Endothelial cell of umbilical vein (primary cell): ENCODE measurements at regions not wholly inside any gene's neighbourhood (a gene's known extent, or its start where the extent isn't known, plus 50 kb on each side); places are given as distances from the start of the nearest gene placed in this dataset.
A peak's percentile ranks its signal among the peaks of the same experiment; 100 is the strongest.

Experiments used
- BruUV-seq: library from RNA; stranded (reverse); fragments of 400-500 nt; replicated peaks from 2 replicates; lab custom pipeline; 2021; lab: Mats Ljungman, UMichigan
- CTCF ChIA-PET: fragments of 300-600, 350-600 bp; sonication (Branson Sonifier 250); formaldehyde crosslinking; loops from one replicate; lab custom pipeline; 2021; ENCODE audit warnings: antibody characterized with exemption, inconsistent platforms; lab: Charles Lee
- POLR2A ChIA-PET: fragments of 300-600, 350-600 bp; sonication (Branson Sonifier 250); formaldehyde crosslinking; loops from one replicate; lab custom pipeline; 2021; ENCODE audit warnings: antibody characterized with exemption, inconsistent platforms; lab: Charles Lee
- DNase-seq: peaks from one replicate; pipeline ENCODE4 v3.0.0-alpha.2; 2011; ENCODE audit warnings: low read depth, low spot score
- FAIRE-seq: peaks from 2 replicates; lab custom pipeline; 2011; peaks lifted over from hg19 to GRCh38; lab: Jason Lieb, UNC
- H2AFZ ChIP-seq: 2 replicates; pipeline ENCODE4 v1.6.0; 2012; ENCODE audit warnings: low read depth, low read length, control low read depth, inconsistent platforms
- H3K27ac ChIP-seq: 2 replicates; pipeline ENCODE4 v1.5.1; 2011; ENCODE audit warnings: low read depth, mild to moderate bottlenecking, control low read depth, low read length, moderate library complexity; ENCODE audit not compliant: insufficient read depth
- H3K27me3 ChIP-seq, 2 experiments: 2 replicates each; pipeline versions ENCODE4 v1.6.0 to v1.6.1; 2011; ENCODE audit warnings: low read length in 2 of 2, mixed read lengths in 1 of 2; ENCODE audit not compliant: control insufficient read depth in 2 of 2, insufficient read depth in 2 of 2
- H3K36me3 ChIP-seq, 2 experiments: 2 replicates in 1 of 2; 3 replicates in 1 of 2; pipeline ENCODE4 v1.5.1; 2011; ENCODE audit warnings: low read length in 2 of 2, mild to moderate bottlenecking in 1 of 2, moderate library complexity in 1 of 2; ENCODE audit not compliant: control insufficient read depth in 2 of 2, insufficient read depth in 2 of 2; ENCODE audit errors: extremely low read depth in 1 of 2
- H3K4me1 ChIP-seq: 3 replicates; pipeline ENCODE4 v1.5.1; 2011; ENCODE audit warnings: mild to moderate bottlenecking, low read length; ENCODE audit not compliant: control insufficient read depth, insufficient read depth; ENCODE audit errors: extremely low read depth
- H3K4me2 ChIP-seq: 2 replicates; pipeline ENCODE4 v1.6.1; 2011; ENCODE audit warnings: low read length, control low read depth, mixed read lengths; ENCODE audit not compliant: insufficient read depth
- H3K4me3 ChIP-seq, 3 experiments: fragments of 200-600 bp in 1 of 3; sonication (generic), shearing (Covaris generic) in 1 of 3; replicated peaks in 1 of 3; 2 replicates each; pipeline ENCODE4 v1.5.1; 2011 to 2016; ENCODE audit warnings: control low read depth in 3 of 3, low read length in 3 of 3, mild to moderate bottlenecking in 2 of 3, inconsistent platforms in 1 of 3, low read depth in 1 of 3, moderate library complexity in 1 of 3; ENCODE audit not compliant: insufficient read depth in 1 of 3
- H3K79me2 ChIP-seq: 2 replicates; pipeline ENCODE4 v1.6.0; 2012; ENCODE audit warnings: low read length, inconsistent platforms; ENCODE audit not compliant: control insufficient read depth, insufficient read depth
- H3K9ac ChIP-seq: replicated peaks from 2 replicates; pipeline ENCODE3; 2011; ENCODE audit warnings: low read length, control low read depth; ENCODE audit not compliant: insufficient read depth; ENCODE audit errors: extremely low read depth
- H3K9me1 ChIP-seq: replicated peaks from 3 replicates; pipeline ENCODE4 v1.6.0; 2011; ENCODE audit warnings: mild to moderate bottlenecking, low read length; ENCODE audit not compliant: control insufficient read depth, insufficient read depth; ENCODE audit errors: extremely low read depth
- H3K9me3 ChIP-seq: replicated peaks from 2 replicates; pipeline ENCODE4 v1.5.1; 2012; ENCODE audit warnings: low read length, inconsistent platforms; ENCODE audit not compliant: control insufficient read depth, insufficient read depth
- H4K20me1 ChIP-seq: replicated peaks from 2 replicates; pipeline ENCODE3; 2011; ENCODE audit warnings: mild to moderate bottlenecking, low read length; ENCODE audit not compliant: control insufficient read depth, insufficient read depth; ENCODE audit errors: extremely low read depth
- CTCF ChIP-seq, 2 donors: IDR thresholded peaks; 1 replicate in 1 of 2; 2 replicates in 1 of 2; pipeline ENCODE4 v1.5.1; 2011; ENCODE audit warnings: low read length in 2 of 2, mild to moderate bottlenecking in 2 of 2, moderate library complexity in 2 of 2, control low read depth in 1 of 2, inconsistent platforms in 1 of 2, low read depth in 1 of 2; ENCODE audit not compliant: insufficient read depth in 1 of 2; ENCODE audit errors: extremely low read depth in 1 of 2
- EZH2 ChIP-seq: IDR thresholded peaks from 2 replicates; pipeline ENCODE4 v1.6.1; 2012; ENCODE audit warnings: borderline replicate concordance, low read depth, mild to moderate bottlenecking, moderate library complexity, low read length, inconsistent platforms; ENCODE audit not compliant: severe bottlenecking
- FOS ChIP-seq: IDR thresholded peaks from 2 replicates; pipeline ENCODE4 v1.6.1; 2011; ENCODE audit warnings: mild to moderate bottlenecking, low read length, moderate library complexity, borderline replicate concordance; ENCODE audit not compliant: insufficient read depth
- JUN ChIP-seq: IDR thresholded peaks from 2 replicates; pipeline ENCODE4 v1.6.1; 2011; ENCODE audit warnings: borderline replicate concordance, low read depth; ENCODE audit not compliant: insufficient read length, insufficient read depth
- MYC ChIP-seq: IDR thresholded peaks from one replicate; pipeline ENCODE4 v1.6.1; 2011; ENCODE audit warnings: mild to moderate bottlenecking, low read depth, low read length
- POLR2A ChIP-seq: IDR thresholded peaks from 2 replicates; pipeline ENCODE4 v1.6.1; 2012; ENCODE audit warnings: low read depth, mild to moderate bottlenecking, control low read depth, low read length
- POLR2AphosphoS5 ChIP-seq: IDR thresholded peaks from 2 replicates; pipeline ENCODE4 v1.6.1; 2012; ENCODE audit warnings: low read depth, mild to moderate bottlenecking, control low read depth, low read length, moderate library complexity; ENCODE audit not compliant: insufficient read depth
- dilution Hi-C: fragments of 300-500 bp; cut with MboI; formaldehyde crosslinking; loops from one replicate; pipeline ENCODE4 v1.15.0; 2019; ENCODE audit warnings: low sequenced_read_pairs; ENCODE audit not compliant: extremely low pct_ligation_motif_present
- intact Hi-C: fragments of 100-400 bp; cut with micrococcal nuclease; formaldehyde crosslinking; loops from one replicate; pipeline ENCODE4 v1.10.0; 2022
- TF ChIP-seq, protein P1 (sequence below): IDR thresholded peaks from 2 replicates; pipeline ENCODE4 v1.6.1; 2011; ENCODE audit not compliant: insufficient read depth, insufficient read length

DNA sequence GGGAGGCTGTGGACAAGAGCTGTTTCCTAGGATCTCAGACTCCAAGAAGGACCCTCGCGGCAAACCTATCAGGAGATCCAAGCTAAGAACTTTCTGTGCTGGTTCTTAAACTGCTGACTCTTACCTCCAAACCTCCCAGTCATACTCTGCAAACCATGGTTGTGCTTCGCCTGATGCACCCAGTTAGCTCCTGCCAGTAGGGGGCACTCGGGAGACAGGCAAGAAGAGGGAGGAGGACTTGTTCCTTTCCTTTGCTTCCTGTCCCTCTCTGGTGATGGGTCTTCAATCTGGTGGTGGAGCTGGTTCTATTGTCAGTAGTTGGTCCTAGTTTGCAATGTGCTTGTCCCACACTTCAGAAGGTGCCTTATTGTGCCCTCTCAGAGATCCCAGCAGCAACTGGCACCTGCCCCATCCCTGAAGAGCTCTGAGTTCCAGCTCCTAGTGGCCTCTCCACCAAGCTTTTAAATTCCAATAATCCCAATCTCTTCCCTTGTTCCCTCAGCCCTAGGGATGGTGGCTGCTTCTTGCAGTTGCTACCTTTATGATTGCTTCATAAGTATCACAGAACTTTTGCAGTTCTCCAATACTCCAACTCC, 113.5 kb upstream of the RPL38 start:
- no peaks in the 10 kb centered on the region for H3K9me3 ChIP-seq
- intact Hi-C loops (no loop called here), dilution Hi-C loops (no loop called here)
- CTCF ChIA-PET: no interaction called here
- FAIRE-seq (no peak), DNase-seq (no peak)
- no peak overlapping the region for H3K27ac ChIP-seq
- POLR2A ChIA-PET: no interaction called here
- H3K4me3 ChIP-seq: no peak overlapping the region
- H4K20me1 ChIP-seq: no peaks in the 10 kb centered on the region
- no peaks in the 10 kb centered on the region for H3K4me1 ChIP-seq
- H3K79me2 ChIP-seq: no peaks in the 10 kb centered on the region
- no TSS peak for BruUV-seq
- no peak overlapping the region for H2AFZ ChIP-seq
- no peak overlapping the region for H3K9ac ChIP-seq
- no peaks in the 10 kb centered on the region for H3K9me1 ChIP-seq
- no peaks in the 10 kb centered on the region for H3K36me3 ChIP-seq
- no peak overlapping the region for H3K4me2 ChIP-seq
- TF ChIP-seq CTCF (IDR thresholded peaks at IDR 0.05; ENCODE audit: extremely low read depth in 1 of 2, insufficient read depth in 1 of 2, low read depth in 1 of 2, low read length in 2 of 2): peak in 1 of 2 donors; percentile 9
- TF ChIP-seq MYC: no peak
- no peaks in the 10 kb centered on the region for H3K27me3 ChIP-seq

GRCh38 chr17:74094651-74095050, 108.8 kb upstream of the RPL38 start:
- ChIA-PET POLR2A (no interaction called here), CTCF (no interaction called here)
- H4K20me1 ChIP-seq: no peaks in the 10 kb centered on the region
- TF ChIP-seq POLR2A (no peak), CTCF (IDR thresholded peaks at IDR 0.05; ENCODE audit: extremely low read depth in 1 of 2, insufficient read depth in 1 of 2, low read depth in 1 of 2, low read length in 2 of 2) (no peak), POLR2AphosphoS5 (no peak), FOS (no peak), MYC (no peak), EZH2 (no peak), JUN (no peak)
- TF ChIP-seq, protein P1, sequence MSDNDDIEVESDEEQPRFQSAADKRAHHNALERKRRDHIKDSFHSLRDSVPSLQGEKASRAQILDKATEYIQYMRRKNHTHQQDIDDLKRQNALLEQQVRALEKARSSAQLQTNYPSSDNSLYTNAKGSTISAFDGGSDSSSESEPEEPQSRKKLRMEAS: no peak
- H3K79me2 ChIP-seq: no peaks in the 10 kb centered on the region
- no peak overlapping the region for H3K4me3 ChIP-seq
- no peaks in the 10 kb centered on the region for H3K27me3 ChIP-seq
- no peaks in the 10 kb centered on the region for H3K36me3 ChIP-seq
- no peaks in the 10 kb centered on the region for H3K9me1 ChIP-seq
- no TSS peak for BruUV-seq
- no peak overlapping the region for H2AFZ ChIP-seq
- intact Hi-C loops: no loop called here
- H3K9me3 ChIP-seq: no peaks in the 10 kb centered on the region
- no peak overlapping the region for H3K27ac ChIP-seq
- dilution Hi-C loops: no loop called here
- FAIRE-seq (no peak), DNase-seq (no peak)
- no peak overlapping the region for H3K4me2 ChIP-seq
- H3K4me1 ChIP-seq: no peaks in the 10 kb centered on the region
- H3K9ac ChIP-seq: no peak overlapping the region
